B cell (primary cell): ENCODE measurements at regions not wholly inside any gene's neighbourhood (a gene's known extent, or its start where the extent isn't known, plus 50 kb on each side); places are given as distances from the start of the nearest gene placed in this dataset.

Experiments
- ATAC-seq: fragments of 200-7000 bp; cut with Tn5 transposase; one replicate; pipeline ENCODE4 v1.10.0; 2021; ENCODE audit warnings: low read depth, mild to moderate bottlenecking, moderate number of reproducible peaks, moderate library complexity
- CTCF ChIA-PET: fragments of 350-600 bp; sonication (Branson Sonifier 250); formaldehyde crosslinking; loops from one replicate; lab custom pipeline; 2021; ENCODE audit warnings: antibody characterized with exemption, inconsistent platforms; lab: Charles Lee
- POLR2A ChIA-PET: fragments of 350-600 bp; sonication (Branson Sonifier 250); formaldehyde crosslinking; loops from one replicate; lab custom pipeline; 2021; ENCODE audit warnings: antibody characterized with exemption; lab: Charles Lee
- DNase-seq: peaks from one replicate; pipeline ENCODE4 v3.0.0; 2013
- H2AFZ ChIP-seq: 2 replicates; pipeline ENCODE4 v1.6.1; 2012; ENCODE audit warnings: mild to moderate bottlenecking, low read depth, low read length; ENCODE audit not compliant: insufficient read depth, poor library complexity, severe bottlenecking
- H3K27ac ChIP-seq, 2 donors: 1 replicate in 1 of 2; 2 replicates in 1 of 2; pipeline ENCODE4 v1.5.1; 2012 to 2013; ENCODE audit warnings: low read length in 2 of 2, mild to moderate bottlenecking in 2 of 2, moderate library complexity in 1 of 2
- H3K27me3 ChIP-seq, 4 experiments: fragments of 200-600 bp in 1 of 4; sonication (generic) in 1 of 4; replicated peaks in 1 of 4; 1 replicate in 2 of 4; 2 replicates in 2 of 4; pipeline versions ENCODE4 v1.6.1 to v1.7.0; 2013 to 2016; ENCODE audit warnings: low read length in 3 of 4, mild to moderate bottlenecking in 2 of 4, mixed read lengths in 1 of 4, moderate library complexity in 1 of 4; ENCODE audit not compliant: insufficient read depth in 4 of 4, control insufficient read depth in 3 of 4; ENCODE audit errors: control extremely low read depth in 1 of 4
- H3K36me3 ChIP-seq, 2 experiments: replicated peaks in 1 of 2; 1 replicate in 1 of 2; 2 replicates in 1 of 2; pipeline versions ENCODE4 v1.6.1 to v1.7.1; 2013; ENCODE audit warnings: low read length in 1 of 2; ENCODE audit not compliant: insufficient read depth in 2 of 2, control insufficient read depth in 1 of 2; ENCODE audit errors: control extremely low read depth in 1 of 2, extremely low read depth in 1 of 2
- H3K4me1 ChIP-seq, 2 donors: fragments of 200-600 bp in 1 of 2; sonication (generic) in 1 of 2; 1 replicate in 1 of 2; 2 replicates in 1 of 2; pipeline versions ENCODE4 v1.5.1 to v1.6.1; 2013 to 2017; ENCODE audit warnings: low read length in 2 of 2; ENCODE audit not compliant: control insufficient read depth in 2 of 2, insufficient read depth in 2 of 2
- H3K4me2 ChIP-seq: replicated peaks from 2 replicates; pipeline ENCODE3; 2012; ENCODE audit warnings: mild to moderate bottlenecking, low read depth, low read length; ENCODE audit not compliant: poor library complexity, severe bottlenecking
- H3K4me3 ChIP-seq, 5 experiments: fragments of 200-600 bp in 1 of 5; sonication (generic) in 1 of 5; 1 replicate in 3 of 5; 2 replicates in 2 of 5; pipeline versions ENCODE4 v1.5.1 to v1.7.0; 2011 to 2016; ENCODE audit warnings: low read length in 4 of 5, mild to moderate bottlenecking in 4 of 5, low read depth in 2 of 5, control low read depth in 1 of 5, moderate library complexity in 1 of 5; ENCODE audit not compliant: insufficient read depth in 1 of 5; ENCODE audit errors: control extremely low read depth in 1 of 5, extremely low read depth in 1 of 5
- H3K79me2 ChIP-seq: fragments of 200-600 bp; sonication (generic); one replicate; pipeline ENCODE4 v1.6.0; 2016; ENCODE audit warnings: low read length; ENCODE audit not compliant: control insufficient read depth, insufficient read depth
- H3K9ac ChIP-seq: fragments of 200-600 bp; sonication (generic); 2 replicates; pipeline ENCODE4 v1.6.1; 2017; ENCODE audit warnings: mild to moderate bottlenecking, low read length, moderate library complexity
- H3K9me3 ChIP-seq, 3 donors: one replicate each; pipeline versions ENCODE4 v1.6.1 to v1.7.1; 2013; ENCODE audit warnings: low read length in 2 of 3; ENCODE audit not compliant: control insufficient read depth in 2 of 3, insufficient read depth in 1 of 3; ENCODE audit errors: control extremely low read depth in 1 of 3
- H4K20me1 ChIP-seq: 2 replicates; pipeline ENCODE4 v1.6.0; 2012; ENCODE audit warnings: mild to moderate bottlenecking, low read length; ENCODE audit not compliant: insufficient read depth, control insufficient read depth, poor library complexity, severe bottlenecking
- H3K27ac Mint-ChIP-seq: one replicate; pipeline ENCODE4 v1.8.0; 2021; ENCODE audit warnings: mixed read lengths
- H3K27me3 Mint-ChIP-seq: one replicate; pipeline ENCODE4 v1.8.0; 2021; ENCODE audit warnings: mixed read lengths
- H3K4me1 Mint-ChIP-seq: one replicate; pipeline ENCODE4 v1.8.0; 2021; ENCODE audit warnings: mixed read lengths
- H3K4me3 Mint-ChIP-seq: one replicate; pipeline ENCODE4 v1.8.0; 2021; ENCODE audit warnings: mixed read lengths
- H3K9me3 Mint-ChIP-seq: one replicate; pipeline ENCODE4 v1.8.0; 2022; ENCODE audit warnings: mixed read lengths; ENCODE audit not compliant: insufficient read depth
- EZH2 ChIP-seq: IDR thresholded peaks from 2 replicates; pipeline ENCODE4 v1.6.1; 2012; ENCODE audit warnings: borderline replicate concordance, low read depth, mild to moderate bottlenecking, moderate library complexity, low read length; ENCODE audit not compliant: insufficient read depth, poor library complexity, severe bottlenecking
- intact Hi-C: fragments of 100-400 bp; cut with micrococcal nuclease; formaldehyde crosslinking; loops from one replicate; pipeline ENCODE4 v1.10.0; 2022
- TF ChIP-seq, protein P1 (sequence below): fragments of 200-600 bp; IDR thresholded peaks from one replicate; pipeline ENCODE4 v1.8.0; 2022; ENCODE audit warnings: antibody characterized with exemption, mild to moderate bottlenecking

DNA sequence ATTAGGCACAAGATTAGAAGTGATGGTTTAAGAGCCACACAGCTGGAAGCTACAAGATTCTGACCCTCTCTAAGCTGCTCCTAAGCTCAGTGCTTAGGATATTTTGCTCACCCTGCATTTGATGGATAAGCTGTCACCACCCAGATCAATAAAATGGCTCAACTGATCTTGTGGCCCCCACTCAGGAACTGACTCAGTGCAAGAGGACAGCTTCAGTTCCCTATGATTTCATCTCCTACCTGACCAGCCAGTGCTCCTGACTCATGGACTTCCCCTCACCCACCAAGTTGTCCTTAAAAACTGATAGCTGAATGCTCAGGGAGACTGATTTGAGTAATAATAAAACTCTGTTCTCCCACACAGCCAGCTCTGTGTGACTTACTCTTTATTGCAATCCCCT lies 833.8 kb downstream of the GRID1 start:
- Mint-ChIP-seq H3K9me3 (no peaks in the 10 kb centered on the region), H3K27ac (no peak overlapping the region), H3K27me3 (peaks cover 4% of the 10 kb centered on the region), H3K4me1 (no peaks in the 10 kb centered on the region), H3K4me3 (no peak overlapping the region)
- Histone ChIP-seq H4K20me1 (no peaks in the 10 kb centered on the region), H3K4me2 (no peak overlapping the region), H3K36me3 (no peaks in the 10 kb centered on the region), H3K4me1 (no peaks in the 10 kb centered on the region), H3K4me3 (no peak overlapping the region), H3K79me2 (no peaks in the 10 kb centered on the region), H2AFZ (no peak overlapping the region), H3K27ac (no peak overlapping the region), H3K9me3 (no peaks in the 10 kb centered on the region), H3K27me3 (no peaks in the 10 kb centered on the region), H3K9ac (no peak overlapping the region)
- ChIA-PET POLR2A (no interaction called here), CTCF (no interaction called here)
- TF ChIP-seq, protein P1, sequence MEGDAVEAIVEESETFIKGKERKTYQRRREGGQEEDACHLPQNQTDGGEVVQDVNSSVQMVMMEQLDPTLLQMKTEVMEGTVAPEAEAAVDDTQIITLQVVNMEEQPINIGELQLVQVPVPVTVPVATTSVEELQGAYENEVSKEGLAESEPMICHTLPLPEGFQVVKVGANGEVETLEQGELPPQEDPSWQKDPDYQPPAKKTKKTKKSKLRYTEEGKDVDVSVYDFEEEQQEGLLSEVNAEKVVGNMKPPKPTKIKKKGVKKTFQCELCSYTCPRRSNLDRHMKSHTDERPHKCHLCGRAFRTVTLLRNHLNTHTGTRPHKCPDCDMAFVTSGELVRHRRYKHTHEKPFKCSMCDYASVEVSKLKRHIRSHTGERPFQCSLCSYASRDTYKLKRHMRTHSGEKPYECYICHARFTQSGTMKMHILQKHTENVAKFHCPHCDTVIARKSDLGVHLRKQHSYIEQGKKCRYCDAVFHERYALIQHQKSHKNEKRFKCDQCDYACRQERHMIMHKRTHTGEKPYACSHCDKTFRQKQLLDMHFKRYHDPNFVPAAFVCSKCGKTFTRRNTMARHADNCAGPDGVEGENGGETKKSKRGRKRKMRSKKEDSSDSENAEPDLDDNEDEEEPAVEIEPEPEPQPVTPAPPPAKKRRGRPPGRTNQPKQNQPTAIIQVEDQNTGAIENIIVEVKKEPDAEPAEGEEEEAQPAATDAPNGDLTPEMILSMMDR: no peak
- TF ChIP-seq EZH2: no peak
- DNase-seq (no peak), ATAC-seq (no peak)
- intact Hi-C loops: no loop called here

DNA sequence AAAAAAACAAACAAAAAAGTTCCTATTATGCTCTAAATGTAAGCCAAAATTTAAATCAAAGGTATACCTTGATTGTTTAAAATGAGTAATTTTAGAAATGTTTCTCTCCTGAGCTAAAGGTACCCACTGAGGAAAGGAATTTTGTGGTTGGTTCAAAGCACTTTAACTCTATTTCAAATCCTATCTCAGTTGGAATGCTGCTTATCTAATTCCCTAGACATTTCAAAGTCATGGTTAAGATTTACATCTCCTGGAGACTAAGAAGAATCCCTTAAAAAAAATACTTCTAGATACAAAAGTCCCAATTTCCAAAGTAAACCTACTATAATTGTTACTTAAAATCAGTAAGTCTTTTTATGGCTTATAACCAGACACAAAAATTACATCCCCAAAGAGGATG lies 830.7 kb downstream of the GRID1 start:
- Histone ChIP-seq H4K20me1 (no peaks in the 10 kb centered on the region), H3K4me1 (no peaks in the 10 kb centered on the region), H3K27me3 (no peaks in the 10 kb centered on the region), H3K4me3 (no peak overlapping the region), H3K9ac (no peak overlapping the region), H3K27ac (no peak overlapping the region), H3K79me2 (no peaks in the 10 kb centered on the region), H2AFZ (no peak overlapping the region), H3K9me3 (no peaks in the 10 kb centered on the region), H3K4me2 (no peak overlapping the region), H3K36me3 (no peaks in the 10 kb centered on the region)
- Mint-ChIP-seq H3K27me3 (peaks cover 4% of the 10 kb centered on the region), H3K4me3 (no peak overlapping the region), H3K4me1 (no peaks in the 10 kb centered on the region), H3K9me3 (no peaks in the 10 kb centered on the region), H3K27ac (no peak overlapping the region)
- DNase-seq (no peak), ATAC-seq (no peak)
- POLR2A ChIA-PET: no interaction called here
- intact Hi-C loops: no loop called here
- TF ChIP-seq EZH2: no peak
- TF ChIP-seq, protein P1: no peak
- CTCF ChIA-PET: no interaction called here
